NAMALWA (cell line): ENCODE measurements at regions not wholly inside any gene's neighbourhood (a gene's known extent, or its start where the extent isn't known, plus 50 kb on each side); places are given as distances from the start of the nearest gene placed in this dataset.
"Not testable (repeated sequence)": the region's sequence is repeated elsewhere in the genome, so short reads cannot be mapped to it uniquely, and the experiment has no call there.

Experiments
- DNase-seq: peaks from one replicate; pipeline ENCODE4 v3.0.0-alpha.2; 2015; ENCODE audit warnings: low spot score

DNA sequence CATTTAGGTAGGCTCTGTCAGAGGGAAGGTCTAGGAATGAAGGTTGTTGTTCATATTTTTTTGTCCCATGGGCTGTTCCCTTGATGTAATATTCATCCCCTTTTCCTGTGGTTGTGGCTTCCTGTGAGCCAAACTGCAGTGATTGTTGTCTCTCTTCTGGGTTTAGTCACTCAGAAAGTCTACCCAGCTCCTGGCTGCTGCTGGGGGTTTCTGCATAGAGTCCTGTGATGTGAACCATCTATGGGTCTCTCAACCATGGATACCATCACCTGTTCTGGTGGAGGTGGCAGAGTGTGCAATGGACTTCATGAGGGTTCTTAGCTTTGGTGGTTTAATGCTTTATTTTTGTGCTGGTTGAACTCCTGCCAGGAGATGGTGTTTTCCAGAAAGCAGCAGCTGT, 122.8 kb downstream of the ZC4H2 start:
- DNase-seq, result no peak

GRCh38 chrX:64850371-64851082, 125.7 kb downstream of the ZC4H2 start:
- peak; percentile 57 for DNase-seq

- peak; percentile 2 for DNase-seq
These were observed 133.0 kb downstream of the ZC4H2 start for GRCh38 chrX:64843224-64843623.

- peak; percentile 69 for DNase-seq
These were observed 133.8 kb downstream of the ZC4H2 start for GRCh38 chrX:64842492-64842891.

DNA sequence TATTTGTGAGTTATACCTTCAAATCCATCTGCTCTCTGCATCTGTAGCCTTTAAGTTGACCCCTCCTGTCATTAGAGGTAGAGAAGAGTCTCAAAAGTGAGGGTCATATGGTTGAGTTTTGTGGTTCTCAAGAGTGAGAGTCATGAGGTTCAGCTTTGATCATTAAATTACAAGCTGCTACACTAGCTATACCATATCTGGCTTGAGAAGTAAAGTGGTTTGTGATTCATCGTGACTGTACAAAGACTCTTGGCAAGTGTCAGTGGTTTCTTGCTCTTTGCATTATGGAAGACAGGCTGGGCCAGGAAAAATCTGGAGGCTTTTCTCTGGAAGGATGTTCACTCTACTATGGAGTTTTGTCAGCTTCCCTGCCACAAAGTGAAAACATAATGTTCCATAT, 170.6 kb downstream of the ZC4H2 start:
- no peak for DNase-seq

GRCh38 chrX:64792598-64793337, 183.5 kb downstream of the ZC4H2 start:
- no peak for DNase-seq

DNA sequence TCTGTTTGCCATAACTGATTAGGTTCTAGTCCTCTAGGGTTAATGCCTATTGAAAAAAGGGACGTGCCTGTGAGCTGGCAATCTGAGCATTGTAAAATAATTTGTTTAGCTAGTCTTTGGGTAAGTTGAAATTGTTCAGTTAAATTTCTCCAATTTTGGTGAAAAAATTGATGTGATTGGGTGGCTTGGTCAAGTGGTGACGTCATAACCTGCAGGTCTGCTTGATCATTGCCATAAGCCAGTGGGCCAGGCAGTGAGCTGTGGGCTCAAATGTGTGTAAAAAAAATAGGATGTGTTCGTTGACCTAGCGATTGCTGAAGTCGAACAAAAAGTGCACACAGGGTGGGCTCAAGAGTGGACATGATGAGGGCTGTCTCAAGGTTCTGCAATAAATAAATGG, 193.3 kb downstream of the ZC4H2 start:
- no peak for DNase-seq

DNA sequence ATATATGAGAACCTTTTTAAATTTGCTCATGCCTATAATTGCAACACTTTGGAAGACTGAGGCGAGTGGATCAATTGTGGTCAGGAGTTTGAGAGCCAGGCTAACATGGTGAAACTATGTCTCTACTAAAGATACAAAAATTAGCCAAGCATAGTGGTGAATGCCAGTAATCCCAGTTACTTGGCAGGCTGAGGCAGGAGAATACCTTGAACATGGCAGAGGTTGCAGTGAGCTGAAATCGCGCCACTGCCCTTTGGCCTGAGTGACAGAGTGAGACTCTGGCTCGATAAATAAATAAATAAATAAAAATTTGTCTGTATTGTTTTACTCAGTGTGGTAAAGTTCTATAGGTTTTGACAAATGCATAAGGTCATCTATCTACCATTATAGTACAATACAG, 218.2 kb downstream of the ZC4H2 start:
- no peak for DNase-seq

GRCh38 chrX:64739792-64740378, 236.4 kb downstream of the ZC4H2 start:
- no peak for DNase-seq

- no peak for DNase-seq
These were observed 277.9 kb downstream of the ZC4H2 start for GRCh38 chrX:64698317-64698716.

DNA sequence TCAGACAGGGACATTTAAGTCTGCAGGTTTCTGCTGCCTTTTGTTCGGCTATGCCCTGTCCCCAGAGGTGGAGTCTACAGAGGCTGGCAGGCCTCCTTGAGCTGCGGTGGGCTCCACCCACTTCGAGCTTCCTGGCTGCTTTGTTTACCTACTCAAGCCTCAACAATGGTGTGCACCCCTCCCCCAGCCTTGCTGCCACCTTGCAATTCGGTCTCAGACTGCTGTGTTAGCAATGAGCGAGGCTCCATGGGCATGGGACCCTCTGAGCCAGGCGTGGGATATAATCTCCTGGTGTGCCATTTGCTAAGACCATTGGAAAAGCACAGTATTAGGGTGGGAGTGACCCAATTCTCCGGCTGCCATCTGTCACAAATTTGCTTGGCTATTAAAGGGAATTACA, 280.9 kb downstream of the ZC4H2 start:
- DNase-seq, result not testable (repeated sequence)

DNA sequence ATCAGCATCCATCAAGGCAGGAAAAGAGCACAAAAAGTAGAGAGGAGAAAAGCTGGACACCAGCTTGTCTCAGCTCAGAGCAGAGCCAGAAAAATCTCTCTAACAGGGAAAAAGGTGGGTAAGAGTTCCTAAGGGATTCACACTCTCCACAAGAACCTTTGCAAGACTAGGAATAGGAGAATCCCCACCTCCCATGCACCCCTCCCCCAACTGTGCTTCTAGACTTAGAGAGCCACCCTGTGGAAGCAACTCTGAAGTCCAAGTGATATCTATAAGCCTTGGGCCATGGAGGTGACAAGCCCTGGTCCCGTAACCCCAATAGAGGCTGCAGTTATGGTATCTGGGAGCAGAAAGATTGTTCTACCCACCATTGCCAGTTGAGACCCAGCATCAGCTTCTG, 267.6 kb upstream of the MTMR8 start:
- DNase-seq, result no peak

- not testable (repeated sequence) for DNase-seq
These were observed 262.0 kb upstream of the MTMR8 start for GRCh38 chrX:64657229-64657628.

- DNase-seq, result peak; percentile 27
These were observed 247.2 kb upstream of the MTMR8 start for GRCh38 chrX:64642482-64642881.
